IMR-90 (cell line): ENCODE measurements at regions not wholly inside any gene's neighbourhood (a gene's known extent, or its start where the extent isn't known, plus 50 kb on each side); places are given as distances from the start of the nearest gene placed in this dataset.

ENCODE experiments used
- ATAC-seq: fragments of 200-7000 bp; cut with Tn5 transposase; 2 replicates; pipeline ENCODE4 v1.9.1; 2020; ENCODE audit warnings: low read depth, mild to moderate bottlenecking, moderate library complexity
- BruUV-seq: library from RNA; stranded (reverse); fragments of 400-500 nt; replicated peaks from 2 replicates; lab custom pipeline; 2021; lab: Mats Ljungman, UMichigan
- CTCF ChIA-PET: fragments of 300-600 bp; formaldehyde crosslinking; extraction: SDS; loops from one replicate; lab custom pipeline; 2021; ENCODE audit warnings: antibody characterized with exemption; lab: Yijun Ruan, JAX
- POLR2A ChIA-PET: fragments of 300-600 bp; sonication (Branson Sonifier 250); formaldehyde crosslinking; loops from one replicate; lab custom pipeline; 2022; ENCODE audit warnings: antibody characterized with exemption; ENCODE audit not compliant: unreplicated experiment; lab: Charles Lee
- DNase-seq: peaks from one replicate; pipeline ENCODE4 v3.0.0; 2013
- H2AFZ ChIP-seq: replicated peaks from 2 replicates; pipeline ENCODE3; 2013; ENCODE audit warnings: low read length, mild to moderate bottlenecking; ENCODE audit not compliant: poor library complexity
- H2AK5ac ChIP-seq: 2 replicates; pipeline ENCODE4 v1.6.1; 2013; ENCODE audit warnings: low read depth, low read length, inconsistent platforms
- H2AK9ac ChIP-seq: replicated peaks from 2 replicates; pipeline ENCODE3; 2013; ENCODE audit warnings: mild to moderate bottlenecking, low read depth, low read length, moderate library complexity; ENCODE audit not compliant: poor library complexity
- H2BK120ac ChIP-seq: 2 replicates; pipeline ENCODE4 v1.6.1; 2013; ENCODE audit warnings: low read depth, low read length, inconsistent platforms
- H2BK15ac ChIP-seq: 3 replicates; pipeline ENCODE4 v1.6.1; 2013; ENCODE audit warnings: low read depth, low read length, inconsistent platforms
- H2BK20ac ChIP-seq: 2 replicates; pipeline ENCODE4 v1.6.1; 2013; ENCODE audit warnings: low read depth, mild to moderate bottlenecking, inconsistent platforms, low read length, moderate library complexity
- H2BK5ac ChIP-seq: 2 replicates; pipeline ENCODE4 v1.6.1; 2013; ENCODE audit warnings: mild to moderate bottlenecking, low read depth, low read length, inconsistent platforms; ENCODE audit not compliant: poor library complexity, severe bottlenecking
- H3K14ac ChIP-seq: replicated peaks from 2 replicates; pipeline ENCODE4 v1.6.1; 2013; ENCODE audit warnings: low read depth, low read length, inconsistent platforms
- H3K18ac ChIP-seq: 2 replicates; pipeline ENCODE4 v1.6.1; 2013; ENCODE audit warnings: low read depth, low read length, control low read depth
- H3K23ac ChIP-seq: 2 replicates; pipeline ENCODE4 v1.6.1; 2013; ENCODE audit warnings: low read depth, low read length, inconsistent platforms
- H3K27ac ChIP-seq: 2 replicates; pipeline ENCODE4 v1.5.1; 2013; ENCODE audit warnings: mild to moderate bottlenecking, control low read depth, low read length; ENCODE audit not compliant: insufficient read depth
- H3K27me3 ChIP-seq: 2 replicates; pipeline ENCODE4 v1.6.1; 2013; ENCODE audit warnings: low read length; ENCODE audit not compliant: control insufficient read depth, insufficient read depth
- H3K36me3 ChIP-seq: 2 replicates; pipeline ENCODE4 v1.6.1; 2013; ENCODE audit warnings: low read length, mixed read lengths; ENCODE audit not compliant: control insufficient read depth, insufficient read depth
- H3K4ac ChIP-seq: 2 replicates; pipeline ENCODE4 v1.6.1; 2013; ENCODE audit warnings: low read depth, low read length, inconsistent platforms
- H3K4me1 ChIP-seq: 2 replicates; pipeline ENCODE4 v1.6.1; 2013; ENCODE audit warnings: low read length, mixed read lengths; ENCODE audit not compliant: control insufficient read depth, insufficient read depth
- H3K4me2 ChIP-seq: 2 replicates; pipeline ENCODE4 v1.6.1; 2013; ENCODE audit warnings: low read depth, mild to moderate bottlenecking, control low read depth, low read length, moderate library complexity
- H3K4me3 ChIP-seq: 2 replicates; pipeline ENCODE4 v1.5.1; 2013; ENCODE audit warnings: low read depth, mild to moderate bottlenecking, control low read depth, low read length, moderate library complexity; ENCODE audit not compliant: insufficient read depth
- H3K56ac ChIP-seq: 2 replicates; pipeline ENCODE4 v1.6.1; 2013; ENCODE audit warnings: low read length, inconsistent platforms; ENCODE audit not compliant: insufficient read depth; ENCODE audit errors: extremely low read depth
- H3K79me1 ChIP-seq, 2 experiments: 2 replicates each; pipeline ENCODE4 v1.6.1; 2013; ENCODE audit warnings: low read length in 2 of 2, inconsistent platforms in 1 of 2, low read depth in 1 of 2
- H3K9ac ChIP-seq: 2 replicates; pipeline ENCODE4 v1.6.1; 2013; ENCODE audit warnings: low read depth, low read length, control low read depth
- H3K9me1 ChIP-seq: 2 replicates; pipeline ENCODE4 v1.6.1; 2013; ENCODE audit warnings: low read length, inconsistent platforms; ENCODE audit not compliant: insufficient read depth
- H3K9me3 ChIP-seq: 2 replicates; pipeline ENCODE4 v1.6.1; 2013; ENCODE audit warnings: low read length; ENCODE audit not compliant: control insufficient read depth, insufficient read depth
- H4K20me1 ChIP-seq: 2 replicates; pipeline ENCODE4 v1.6.1; 2013; ENCODE audit warnings: low read length, inconsistent platforms; ENCODE audit not compliant: insufficient read depth
- H4K5ac ChIP-seq: 2 replicates; pipeline ENCODE4 v1.6.1; 2013; ENCODE audit warnings: mild to moderate bottlenecking, low read depth, low read length, control low read depth
- H4K8ac ChIP-seq, 2 experiments: 2 replicates each; pipeline ENCODE4 v1.6.1; 2013; ENCODE audit warnings: low read depth in 2 of 2, low read length in 2 of 2, control low read depth in 1 of 2, inconsistent platforms in 1 of 2
- H4K91ac ChIP-seq: 2 replicates; pipeline ENCODE4 v1.6.1; 2013; ENCODE audit warnings: low read depth, low read length, inconsistent platforms; ENCODE audit not compliant: insufficient read depth
- MAFK ChIP-seq: IDR thresholded peaks from 2 replicates; pipeline ENCODE4 v1.6.1; 2012; ENCODE audit warnings: low read depth, low read length, improper control_type of control experiment
- POLR2A ChIP-seq: IDR thresholded peaks from 2 replicates; pipeline ENCODE4 v1.6.1; 2012; ENCODE audit warnings: mild to moderate bottlenecking, low read depth, low read length
- WGBS, 2 experiments: methylation state at CpG; one replicate each; pipeline versions ENCODE4 v1.1.5 to v1.1.7; 2013; ENCODE audit warnings: missing lambda C conversion rate in 2 of 2; ENCODE audit not compliant: insufficient read length in 1 of 2; ENCODE audit errors: extremely low coverage in 2 of 2; 5-methylcytosine and 5-hydroxymethylcytosine counted together
- dilution Hi-C: fragments of 300-500 bp; cut with HindIII; formaldehyde crosslinking; loops from one replicate; pipeline ENCODE4 v1.14.3; 2018; ENCODE audit warnings: low sequenced_read_pairs; ENCODE audit not compliant: unreplicated experiment
- in situ Hi-C: fragments of 300-500 bp; cut with MboI; formaldehyde crosslinking; loops from 3 replicates; pipeline ENCODE4 v1.14.3; 2019; ENCODE audit warnings: low sequenced_read_pairs, inconsistent platforms, mixed read lengths
- intact Hi-C: fragments of 100-400 bp; cut with micrococcal nuclease; formaldehyde crosslinking; loops from 2 replicates; pipeline ENCODE4 v1.10.0; 2022
- TF ChIP-seq, protein P1 (sequence below): conservative IDR thresholded peaks from 2 replicates; pipeline ENCODE4 v1.5.1; 2012; ENCODE audit warnings: mild to moderate bottlenecking, low read depth, low read length, improper control_type of control experiment

DNA sequence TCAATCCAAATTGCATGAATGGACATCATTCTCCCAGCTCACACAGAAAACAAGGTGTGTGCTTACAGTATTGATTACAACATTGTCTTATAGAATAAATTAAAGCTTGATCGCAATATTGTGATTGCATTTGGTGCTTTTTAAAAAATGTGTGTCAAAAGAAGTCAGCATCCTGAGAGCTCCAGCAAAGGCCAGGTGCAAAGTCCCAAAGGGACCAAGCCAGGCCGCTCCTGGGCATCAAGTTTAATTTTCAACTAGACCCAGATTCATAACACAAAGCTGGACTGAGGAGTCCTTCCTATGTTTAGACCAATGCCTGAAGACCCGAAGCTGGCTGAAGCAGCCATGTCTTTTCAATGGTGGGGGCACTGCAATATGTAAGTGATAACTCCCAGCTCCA, 295.6 kb downstream of the IRX2 start:
- Histone ChIP-seq H3K4me2 (no peak overlapping the region), H3K9me1 (no peaks in the 10 kb centered on the region), H4K20me1 (no peaks in the 10 kb centered on the region), H3K23ac (no peak overlapping the region), H3K14ac (no peak overlapping the region), H4K91ac (no peak overlapping the region), H2BK120ac (no peak overlapping the region), H3K9ac (no peak overlapping the region), H3K9me3 (peaks cover 25% of the 10 kb centered on the region), H3K4me3 (no peak overlapping the region), H4K5ac (no peak overlapping the region), H3K4ac (no peak overlapping the region), H2AFZ (no peak overlapping the region), H3K56ac (no peak overlapping the region), H2AK5ac (no peak overlapping the region), H2AK9ac (no peak overlapping the region), H2BK5ac (no peak overlapping the region), H3K18ac (no peak overlapping the region), H3K27me3 (no peaks in the 10 kb centered on the region), H3K36me3 (no peaks in the 10 kb centered on the region), H4K8ac (no peak overlapping the region), H2BK20ac (no peak overlapping the region), H3K27ac (no peak overlapping the region), H3K4me1 (no peaks in the 10 kb centered on the region), H3K79me1 (no peaks in the 10 kb centered on the region), H2BK15ac (no peak overlapping the region)
- dilution Hi-C loops, result no loop called here
- CTCF ChIA-PET, result no interaction called here
- no peak for ATAC-seq
- no CpG with 5 or more reads among the region's 3 CpGs for WGBS, 2 experiments
- TF ChIP-seq, protein P1, sequence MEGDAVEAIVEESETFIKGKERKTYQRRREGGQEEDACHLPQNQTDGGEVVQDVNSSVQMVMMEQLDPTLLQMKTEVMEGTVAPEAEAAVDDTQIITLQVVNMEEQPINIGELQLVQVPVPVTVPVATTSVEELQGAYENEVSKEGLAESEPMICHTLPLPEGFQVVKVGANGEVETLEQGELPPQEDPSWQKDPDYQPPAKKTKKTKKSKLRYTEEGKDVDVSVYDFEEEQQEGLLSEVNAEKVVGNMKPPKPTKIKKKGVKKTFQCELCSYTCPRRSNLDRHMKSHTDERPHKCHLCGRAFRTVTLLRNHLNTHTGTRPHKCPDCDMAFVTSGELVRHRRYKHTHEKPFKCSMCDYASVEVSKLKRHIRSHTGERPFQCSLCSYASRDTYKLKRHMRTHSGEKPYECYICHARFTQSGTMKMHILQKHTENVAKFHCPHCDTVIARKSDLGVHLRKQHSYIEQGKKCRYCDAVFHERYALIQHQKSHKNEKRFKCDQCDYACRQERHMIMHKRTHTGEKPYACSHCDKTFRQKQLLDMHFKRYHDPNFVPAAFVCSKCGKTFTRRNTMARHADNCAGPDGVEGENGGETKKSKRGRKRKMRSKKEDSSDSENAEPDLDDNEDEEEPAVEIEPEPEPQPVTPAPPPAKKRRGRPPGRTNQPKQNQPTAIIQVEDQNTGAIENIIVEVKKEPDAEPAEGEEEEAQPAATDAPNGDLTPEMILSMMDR, result no peak
- TF ChIP-seq POLR2A, result no peak
- TF ChIP-seq MAFK, result no peak
- in situ Hi-C loops, result no loop called here
- POLR2A ChIA-PET, result no interaction called here
- no TSS peak for BruUV-seq
- intact Hi-C loops, result no loop called here
- no peak for DNase-seq
